Mucosa of descending colon (tissue), 3 donors: ENCODE measurements at regions not wholly inside any gene's neighbourhood (a gene's known extent, or its start where the extent isn't known, plus 50 kb on each side); places are given as distances from the start of the nearest gene placed in this dataset.
A peak's percentile ranks its signal among the peaks of the same experiment; 100 is the strongest.
"Not testable (repeated sequence)": the region's sequence is repeated elsewhere in the genome, so short reads cannot be mapped to it uniquely, and the experiment has no call there.

Experiments used
- ATAC-seq: fragments of 200-7000 bp; cut with Tn5 transposase; one replicate; pipeline ENCODE4 v1.9.1; 2020; ENCODE audit warnings: mild to moderate bottlenecking, moderate library complexity
- DNase-seq, 3 donors: peaks; one replicate each; pipeline ENCODE4 v3.0.0-alpha.2; 2020
- H3K36me3 ChIP-seq: fragments of 200-600 bp; one replicate; pipeline ENCODE4 v1.8.0; 2021; ENCODE audit warnings: low read depth, mild to moderate bottlenecking
- H3K4me1 ChIP-seq: fragments of 200-600 bp; one replicate; pipeline ENCODE4 v1.8.0; 2021; ENCODE audit warnings: low read depth, mild to moderate bottlenecking
- H3K4me3 ChIP-seq: fragments of 200-600 bp; one replicate; pipeline ENCODE4 v1.8.0; 2021; ENCODE audit warnings: mild to moderate bottlenecking
- H3K9me3 ChIP-seq: fragments of 200-600 bp; one replicate; pipeline ENCODE4 v1.8.0; 2021; ENCODE audit warnings: mild to moderate bottlenecking
- intact Hi-C, 2 donors: fragments of 100-400 bp; cut with DNase I in 1 of 2; cut with micrococcal nuclease in 1 of 2; formaldehyde crosslinking; loops; one replicate each; pipeline versions ENCODE4 v1.11.0 to v1.11.1; 2022; cut with DNase I, micrococcal nuclease
- TF ChIP-seq, protein P1 (sequence below): fragments of 200-600 bp; IDR thresholded peaks from one replicate; pipeline ENCODE4 v1.8.0; 2022; ENCODE audit warnings: antibody characterized with exemption, mild to moderate bottlenecking
- donor health status: DM: no; HTN: no; CAD: no; lungs with moderate emphysema.
- donor health status: DM: no; HTN: no; CAD: no.
- donor health status: DM: no; HTN: yes; CAD: no.

GRCh38 chr2:131966256-131966655 lies 195.5 kb downstream of the ANKRD30BL start:
- no peaks in the 10 kb centered on the region for H3K36me3 ChIP-seq
- TF ChIP-seq, protein P1, sequence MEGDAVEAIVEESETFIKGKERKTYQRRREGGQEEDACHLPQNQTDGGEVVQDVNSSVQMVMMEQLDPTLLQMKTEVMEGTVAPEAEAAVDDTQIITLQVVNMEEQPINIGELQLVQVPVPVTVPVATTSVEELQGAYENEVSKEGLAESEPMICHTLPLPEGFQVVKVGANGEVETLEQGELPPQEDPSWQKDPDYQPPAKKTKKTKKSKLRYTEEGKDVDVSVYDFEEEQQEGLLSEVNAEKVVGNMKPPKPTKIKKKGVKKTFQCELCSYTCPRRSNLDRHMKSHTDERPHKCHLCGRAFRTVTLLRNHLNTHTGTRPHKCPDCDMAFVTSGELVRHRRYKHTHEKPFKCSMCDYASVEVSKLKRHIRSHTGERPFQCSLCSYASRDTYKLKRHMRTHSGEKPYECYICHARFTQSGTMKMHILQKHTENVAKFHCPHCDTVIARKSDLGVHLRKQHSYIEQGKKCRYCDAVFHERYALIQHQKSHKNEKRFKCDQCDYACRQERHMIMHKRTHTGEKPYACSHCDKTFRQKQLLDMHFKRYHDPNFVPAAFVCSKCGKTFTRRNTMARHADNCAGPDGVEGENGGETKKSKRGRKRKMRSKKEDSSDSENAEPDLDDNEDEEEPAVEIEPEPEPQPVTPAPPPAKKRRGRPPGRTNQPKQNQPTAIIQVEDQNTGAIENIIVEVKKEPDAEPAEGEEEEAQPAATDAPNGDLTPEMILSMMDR = no peak
- H3K9me3 ChIP-seq = no peaks in the 10 kb centered on the region
- intact Hi-C loops = no loop called here
- no peaks in the 10 kb centered on the region for H3K4me1 ChIP-seq
- DNase-seq (peak in 1 of 3 donors; percentile 34), ATAC-seq (no peak)
- H3K4me3 ChIP-seq = no peak overlapping the region

DNA sequence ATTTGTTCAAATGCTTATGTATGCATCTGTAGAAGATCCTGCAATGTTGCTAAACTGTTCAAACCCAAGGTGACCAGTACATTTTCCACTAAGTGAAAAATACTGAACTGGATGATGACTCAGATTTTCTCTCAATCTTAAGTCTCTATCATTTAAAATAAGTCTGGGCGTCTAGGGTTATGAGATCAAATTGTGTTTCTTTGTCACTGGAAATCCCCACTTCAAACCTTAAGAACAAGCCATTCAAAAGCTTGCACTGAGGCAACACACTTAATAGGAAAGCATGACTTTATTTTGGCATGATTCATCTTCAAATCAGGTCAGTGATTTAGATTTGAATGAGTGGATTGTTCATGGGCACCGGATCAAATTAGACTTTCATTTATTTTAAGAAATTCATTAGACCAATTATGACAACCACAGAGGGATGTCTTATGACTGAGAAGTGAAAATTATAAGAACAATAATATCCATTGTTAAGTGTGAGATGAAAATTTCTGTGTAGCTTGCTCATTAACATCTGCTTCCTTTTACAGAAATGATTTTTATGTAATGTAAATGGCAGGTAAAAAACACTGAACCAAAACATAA lies 203.6 kb downstream of the ANKRD30BL start:
- H3K4me1 ChIP-seq, ATAC-seq, H3K36me3 ChIP-seq, H3K9me3 ChIP-seq, intact Hi-C loops, DNase-seq, H3K4me3 ChIP-seq: not testable (repeated sequence)

DNA sequence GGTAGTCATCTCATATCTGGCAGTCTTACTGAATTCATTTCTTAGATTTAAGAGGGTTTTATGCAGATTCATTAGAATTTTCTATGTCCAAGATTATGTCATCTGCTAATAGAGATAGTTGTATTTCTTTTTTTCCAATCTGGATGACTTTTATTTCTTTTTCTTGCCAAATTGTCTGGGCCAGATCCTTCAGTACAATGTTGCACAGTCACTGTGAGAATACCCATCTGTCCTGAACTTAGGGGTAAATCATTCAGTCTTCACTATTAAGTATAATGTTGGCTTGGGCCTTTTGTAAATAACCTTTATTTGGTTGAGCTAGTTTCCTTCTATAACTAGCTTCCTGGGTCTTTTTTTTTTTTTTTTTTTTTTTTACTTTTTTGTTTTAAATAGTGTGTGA lies 213.1 kb downstream of the ANKRD30BL start:
- intact Hi-C loops, H3K4me1 ChIP-seq, DNase-seq, H3K9me3 ChIP-seq, ATAC-seq, H3K36me3 ChIP-seq, H3K4me3 ChIP-seq: not testable (repeated sequence)

GRCh38 chr2:131923287-131923686 lies 238.5 kb downstream of the ANKRD30BL start:
- H3K9me3 ChIP-seq, H3K4me3 ChIP-seq, H3K36me3 ChIP-seq, intact Hi-C loops, ATAC-seq, H3K4me1 ChIP-seq, DNase-seq: not testable (repeated sequence)

DNA sequence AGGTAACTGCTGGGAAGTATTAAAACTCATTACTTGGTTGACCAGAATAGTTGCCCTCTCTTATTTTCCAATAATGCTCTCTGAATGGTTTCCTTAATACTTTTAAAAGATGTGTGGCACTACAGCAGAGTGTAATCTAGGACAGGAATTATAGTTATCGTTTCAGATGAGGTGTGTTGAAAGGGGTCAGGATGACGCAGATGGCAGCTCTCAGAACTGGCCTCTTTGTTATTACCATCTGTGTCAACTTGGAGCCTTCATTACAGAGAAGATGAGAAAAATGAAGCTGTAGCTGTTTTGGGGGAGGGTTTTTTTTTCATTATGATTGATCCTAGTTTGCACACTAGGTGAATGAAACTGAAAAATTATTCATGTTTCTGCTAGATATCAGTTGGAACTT lies 238.9 kb downstream of the ANKRD30BL start:
- H3K4me1 ChIP-seq, intact Hi-C loops, H3K36me3 ChIP-seq, ATAC-seq, H3K9me3 ChIP-seq, DNase-seq, H3K4me3 ChIP-seq: not testable (repeated sequence)
